Amniotic epithelial cell (primary cell): ENCODE measurements at regions not wholly inside any gene's neighbourhood (a gene's known extent, or its start where the extent isn't known, plus 50 kb on each side); places are given as distances from the start of the nearest gene placed in this dataset.
A peak's percentile ranks its signal among the peaks of the same experiment; 100 is the strongest.
"Not testable (repeated sequence)": the region's sequence is repeated elsewhere in the genome, so short reads cannot be mapped to it uniquely, and the experiment has no call there.

Source experiments
- DNase-seq: peaks from one replicate; pipeline ENCODE4 v3.0.0-alpha.2; 2010; ENCODE audit warnings: low read depth

DNA sequence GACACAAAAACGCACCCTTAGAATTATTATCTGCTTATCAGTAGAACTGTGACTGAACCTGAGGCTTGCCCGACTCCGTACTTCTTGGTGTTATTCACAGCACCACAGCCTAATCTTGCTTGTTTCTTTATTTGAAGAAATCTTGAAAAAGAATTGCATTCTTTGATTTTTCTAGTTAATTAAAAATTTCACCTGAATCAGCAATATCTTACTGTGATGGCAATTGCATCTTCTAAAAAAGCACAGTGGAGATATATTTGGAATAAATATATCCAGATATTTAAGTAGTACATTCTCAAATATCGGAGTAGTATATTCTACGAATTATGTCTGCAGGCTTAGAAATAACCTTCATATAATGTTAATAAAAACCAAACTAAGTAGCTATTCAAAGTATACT is 90.1 kb upstream of the LYSMD4 start:
- no peak for DNase-seq

GRCh38 chr15:99819981-99820718 is 86.9 kb upstream of the LYSMD4 start:
- DNase-seq = no peak

DNA sequence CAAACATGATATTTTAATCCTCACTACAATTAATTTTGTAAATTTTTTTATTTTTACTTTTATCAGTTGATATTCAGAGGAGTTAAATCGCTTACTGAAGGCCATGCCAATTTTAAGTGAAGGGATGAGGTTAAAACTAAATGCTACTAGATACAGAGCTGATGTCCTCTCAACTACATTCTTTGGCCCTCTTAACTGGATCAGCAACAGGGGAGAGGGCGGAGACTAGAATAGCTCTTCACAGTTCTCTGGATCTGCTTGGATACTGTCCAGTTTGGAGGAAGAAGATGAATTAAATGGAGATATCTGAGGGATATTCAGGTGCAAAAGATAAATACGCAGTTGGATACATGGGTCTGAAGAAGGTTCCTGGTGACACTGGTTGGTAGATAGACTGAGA is 85.6 kb upstream of the LYSMD4 start:
- no peak for DNase-seq

GRCh38 chr15:99816862-99817261 is 83.6 kb upstream of the LYSMD4 start:
- DNase-seq = not testable (repeated sequence)

DNA sequence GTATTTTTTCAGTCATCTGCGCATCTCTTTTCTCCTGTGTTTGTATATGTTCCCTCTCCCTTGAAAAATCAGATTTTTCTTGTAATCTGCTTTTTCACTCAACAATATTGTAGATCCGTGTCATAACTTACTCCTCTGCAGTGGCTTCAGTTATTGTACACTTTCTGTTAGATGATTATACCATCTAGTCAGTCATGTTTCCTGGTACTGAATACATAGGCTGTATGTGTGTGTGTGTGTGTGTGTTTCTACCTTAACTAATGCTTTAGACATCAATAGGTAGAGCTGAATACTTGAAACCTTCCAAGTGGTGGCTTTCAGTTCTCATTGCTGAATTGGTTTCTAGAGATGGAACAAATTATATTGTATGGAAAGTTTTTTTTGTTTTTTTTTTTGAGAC is 77.4 kb upstream of the LYSMD4 start:
- DNase-seq = not testable (repeated sequence)

GRCh38 chr15:99799854-99800250 is 66.6 kb upstream of the LYSMD4 start:
- not testable (repeated sequence) for DNase-seq

- DNase-seq = peak; percentile 0
Observed at GRCh38 chr15:99799182-99799853, 66.1 kb upstream of the LYSMD4 start.

GRCh38 chr15:99796940-99797870 is 64.0 kb upstream of the LYSMD4 start:
- not testable (repeated sequence) for DNase-seq

DNA sequence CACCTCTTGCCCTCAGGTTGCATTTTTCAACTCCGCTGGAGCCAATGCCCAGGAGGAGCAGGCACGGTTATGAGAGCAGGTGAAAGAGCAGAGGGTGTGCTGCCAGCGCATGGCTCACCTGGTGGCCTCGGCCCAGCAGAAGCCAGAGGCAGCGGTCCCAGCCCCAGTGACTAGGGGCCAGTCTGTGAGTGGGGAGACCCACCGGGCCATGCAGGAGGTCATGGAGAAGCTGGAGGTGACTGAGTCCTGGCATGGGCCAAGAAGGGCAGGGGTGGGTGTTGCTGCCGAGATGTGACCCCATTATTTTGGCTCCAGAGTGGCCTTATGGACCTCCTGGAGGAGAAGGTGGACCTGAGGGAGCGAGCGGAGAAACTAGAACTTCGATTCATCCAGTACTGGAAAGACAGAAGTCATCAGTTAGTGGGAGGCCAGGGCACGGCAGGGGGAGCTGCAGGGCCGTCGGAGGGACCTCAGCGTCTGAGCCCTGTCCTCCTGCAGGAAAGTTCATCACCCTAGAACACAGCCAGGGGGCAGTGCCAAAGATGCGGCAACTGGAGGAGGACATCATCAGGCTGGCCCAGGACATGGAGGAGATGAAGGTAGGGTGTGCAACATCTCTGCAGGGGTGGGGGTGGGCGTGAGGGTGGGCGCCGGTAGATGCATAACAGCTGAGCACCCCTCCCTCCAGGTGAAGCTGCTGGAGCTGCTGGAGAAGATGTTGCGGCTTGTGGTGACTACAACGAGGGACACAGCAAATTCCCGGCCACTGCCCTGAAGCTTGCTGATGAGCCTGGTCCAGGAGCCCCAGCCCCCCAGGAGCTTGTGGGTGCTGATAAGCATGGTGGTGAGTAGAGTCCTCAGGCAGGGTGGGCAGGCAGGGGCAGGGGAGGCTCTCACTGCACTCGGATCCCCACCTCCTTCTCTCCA is 58.9 kb upstream of the LYSMD4 start:
- not testable (repeated sequence) for DNase-seq

DNA sequence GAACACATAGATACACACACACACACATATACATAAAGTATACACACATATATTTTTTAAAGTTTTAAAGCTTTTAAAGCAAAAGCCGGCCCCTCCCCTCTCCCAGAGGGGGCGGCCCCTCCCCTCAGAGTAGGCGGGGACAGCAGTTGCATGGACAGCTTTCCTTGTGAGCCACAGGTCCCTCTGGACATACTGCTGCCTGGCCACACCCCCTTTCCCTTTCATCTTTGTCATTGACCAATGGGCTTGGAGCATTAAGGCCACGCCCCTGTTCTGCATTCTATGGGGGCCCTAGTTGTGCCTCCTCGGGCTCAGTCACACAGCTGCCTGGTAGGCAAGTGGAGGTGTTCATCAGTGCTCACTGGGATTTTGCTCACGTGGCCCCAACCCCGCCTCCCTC is 57.5 kb upstream of the LYSMD4 start:
- DNase-seq = peak; percentile 4

DNA sequence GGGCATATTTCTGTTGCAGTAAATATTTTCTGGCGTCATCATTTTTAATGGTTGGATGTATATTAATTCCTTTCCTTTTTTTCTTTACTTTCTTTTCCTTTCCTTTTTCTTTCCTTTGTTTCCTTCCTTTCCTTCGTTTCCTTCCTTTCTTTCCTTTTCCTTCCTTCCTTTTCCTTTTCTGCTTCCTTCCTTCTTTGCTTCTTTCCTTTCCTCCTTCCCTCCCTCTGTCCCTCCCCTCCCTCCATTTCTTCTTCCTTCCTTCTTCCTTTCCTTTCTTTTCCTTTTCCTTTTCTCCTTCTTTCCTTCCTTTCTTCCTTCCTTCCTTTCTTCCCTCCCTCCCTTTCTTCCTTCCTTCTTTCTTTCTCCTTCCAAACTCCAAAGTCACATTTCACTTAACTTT is 54.9 kb upstream of the LYSMD4 start:
- DNase-seq = no peak

GRCh38 chr15:99784800-99785199 is 51.6 kb upstream of the LYSMD4 start:
- not testable (repeated sequence) for DNase-seq

GRCh38 chr15:99783918-99784619 is 50.8 kb upstream of the LYSMD4 start:
- DNase-seq = not testable (repeated sequence)
